ENCODE measurements at regions not wholly inside any gene's neighbourhood (a gene's known extent, or its start where the extent isn't known, plus 50 kb on each side); places are given as distances from the start of the nearest gene placed in this dataset.

DNA sequence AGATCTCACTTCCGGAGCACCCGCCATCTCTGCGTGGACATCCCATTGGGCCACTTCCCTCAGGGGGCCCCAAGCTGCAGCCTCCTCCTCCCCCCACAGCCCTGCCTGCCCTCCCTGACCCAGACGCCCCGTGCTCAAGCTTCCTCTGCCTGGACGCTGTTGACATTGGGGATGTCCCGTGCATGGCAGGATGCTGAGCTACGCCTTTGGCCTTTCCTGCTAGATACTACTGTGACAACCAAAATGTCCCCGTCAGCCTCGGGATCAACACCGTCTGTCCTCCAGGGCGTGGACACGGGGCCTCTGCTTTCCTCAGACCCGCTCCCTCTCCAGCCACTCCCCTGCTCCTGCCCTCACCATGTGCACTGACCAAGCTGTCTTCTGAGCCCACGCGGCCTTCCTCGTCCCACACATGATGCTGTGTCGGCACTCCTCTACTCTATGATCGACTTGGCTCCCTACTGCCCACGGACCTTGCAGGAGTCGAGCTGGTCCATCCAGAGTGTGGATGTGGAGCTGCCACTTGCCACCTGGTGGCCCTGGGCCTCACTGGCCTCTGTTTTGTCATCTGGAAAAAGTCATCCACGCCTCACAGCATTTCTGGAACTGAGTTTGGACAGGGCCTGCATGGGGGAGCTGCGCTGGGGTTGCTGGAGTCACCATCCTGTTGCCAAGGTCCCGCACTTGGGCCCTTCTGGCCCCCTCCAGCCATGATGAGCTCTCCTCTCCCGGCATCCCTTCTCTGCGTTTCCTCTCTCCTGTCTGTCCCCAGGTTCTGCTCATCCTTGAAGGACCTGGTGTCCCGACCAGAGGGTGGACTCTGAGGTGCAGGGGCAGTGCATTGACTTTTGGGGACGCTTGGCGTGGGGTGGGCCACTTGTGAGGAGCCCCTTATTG lies 221.7 kb upstream of the CIBAR2 start:
- Mint-ChIP-seq H3K27me3 (ENCODE audit: low read depth in 3 of 3) (peaks cover 35 to 44% (median 41%) of the 10 kb centered on the region in 3 donors), H3K4me1 (peaks cover 21% of the 10 kb centered on the region), H3K27ac (peak overlapping the region in 2 of 7 donors; percentile 21 to 26), H3K4me3 (peak overlapping the region in 1 of 2 donors; percentile 2), H3K36me3 (no peaks in the 10 kb centered on the region), H3K9me3 (peaks cover 0 to 6% (median 0%) of the 10 kb centered on the region in 7 donors)
- H3K4me3 ChIP-seq (replicated peaks in 1 of 3; ENCODE audit: low read depth in 2 of 3, low read length in 3 of 3), result no peak overlapping the region
- 86% methylated on average over 25 of the region's 29 CpGs for WGBS (ENCODE audit: insufficient coverage)
- no peaks in the 10 kb centered on the region for H3K9me3 ChIP-seq (replicated peaks in 1 of 2; ENCODE audit: control insufficient read depth in 1 of 2, insufficient read depth in 1 of 2, low read length in 2 of 2)
- no peak overlapping the region for H2AFZ ChIP-seq (ENCODE audit: insufficient read depth, low read depth, low read length, poor library complexity, severe bottlenecking)
- peaks cover 13 to 25% of the 10 kb centered on the region in 2 donors for H3K27me3 ChIP-seq (ENCODE audit: control insufficient read depth in 2 of 2, insufficient read depth in 2 of 2, low read length in 2 of 2)
- H4K20me1 ChIP-seq (ENCODE audit: insufficient read depth, low read length), result no peaks in the 10 kb centered on the region
- intact Hi-C loops (cut with micrococcal nuclease), result loop anchor here in 1 of 2 donors (5.0 kb wide), 1 partner anchor 37 kb away; no protein-coding TSS in a partner anchor
- TF ChIP-seq, protein P1, sequence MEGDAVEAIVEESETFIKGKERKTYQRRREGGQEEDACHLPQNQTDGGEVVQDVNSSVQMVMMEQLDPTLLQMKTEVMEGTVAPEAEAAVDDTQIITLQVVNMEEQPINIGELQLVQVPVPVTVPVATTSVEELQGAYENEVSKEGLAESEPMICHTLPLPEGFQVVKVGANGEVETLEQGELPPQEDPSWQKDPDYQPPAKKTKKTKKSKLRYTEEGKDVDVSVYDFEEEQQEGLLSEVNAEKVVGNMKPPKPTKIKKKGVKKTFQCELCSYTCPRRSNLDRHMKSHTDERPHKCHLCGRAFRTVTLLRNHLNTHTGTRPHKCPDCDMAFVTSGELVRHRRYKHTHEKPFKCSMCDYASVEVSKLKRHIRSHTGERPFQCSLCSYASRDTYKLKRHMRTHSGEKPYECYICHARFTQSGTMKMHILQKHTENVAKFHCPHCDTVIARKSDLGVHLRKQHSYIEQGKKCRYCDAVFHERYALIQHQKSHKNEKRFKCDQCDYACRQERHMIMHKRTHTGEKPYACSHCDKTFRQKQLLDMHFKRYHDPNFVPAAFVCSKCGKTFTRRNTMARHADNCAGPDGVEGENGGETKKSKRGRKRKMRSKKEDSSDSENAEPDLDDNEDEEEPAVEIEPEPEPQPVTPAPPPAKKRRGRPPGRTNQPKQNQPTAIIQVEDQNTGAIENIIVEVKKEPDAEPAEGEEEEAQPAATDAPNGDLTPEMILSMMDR (IDR thresholded peaks at IDR 0.05), result no peak
- H3K79me2 ChIP-seq (ENCODE audit: insufficient read depth, low read length), result no peaks in the 10 kb centered on the region
- H3K4me2 ChIP-seq (replicated peaks; ENCODE audit: extremely low read depth, low read length, poor library complexity, severe bottlenecking), result no peak overlapping the region
- no peak overlapping the region for H3K27ac ChIP-seq (ENCODE audit: low read depth in 1 of 2, low read length in 2 of 2)
- DNase-seq, result no peak
- H3K36me3 ChIP-seq (replicated peaks in 1 of 2; ENCODE audit: control insufficient read depth in 1 of 2, insufficient read depth in 2 of 2, low read length in 2 of 2), result no peaks in the 10 kb centered on the region
- no peak overlapping the region for H3K9ac ChIP-seq (ENCODE audit: insufficient read depth, low read length, poor library complexity, severe bottlenecking)
- H3K4me1 ChIP-seq (ENCODE audit: control insufficient read depth in 1 of 2, insufficient read depth in 2 of 2, low read length in 2 of 2), result peaks cover 3 to 8% of the 10 kb centered on the region in 2 donors

DNA sequence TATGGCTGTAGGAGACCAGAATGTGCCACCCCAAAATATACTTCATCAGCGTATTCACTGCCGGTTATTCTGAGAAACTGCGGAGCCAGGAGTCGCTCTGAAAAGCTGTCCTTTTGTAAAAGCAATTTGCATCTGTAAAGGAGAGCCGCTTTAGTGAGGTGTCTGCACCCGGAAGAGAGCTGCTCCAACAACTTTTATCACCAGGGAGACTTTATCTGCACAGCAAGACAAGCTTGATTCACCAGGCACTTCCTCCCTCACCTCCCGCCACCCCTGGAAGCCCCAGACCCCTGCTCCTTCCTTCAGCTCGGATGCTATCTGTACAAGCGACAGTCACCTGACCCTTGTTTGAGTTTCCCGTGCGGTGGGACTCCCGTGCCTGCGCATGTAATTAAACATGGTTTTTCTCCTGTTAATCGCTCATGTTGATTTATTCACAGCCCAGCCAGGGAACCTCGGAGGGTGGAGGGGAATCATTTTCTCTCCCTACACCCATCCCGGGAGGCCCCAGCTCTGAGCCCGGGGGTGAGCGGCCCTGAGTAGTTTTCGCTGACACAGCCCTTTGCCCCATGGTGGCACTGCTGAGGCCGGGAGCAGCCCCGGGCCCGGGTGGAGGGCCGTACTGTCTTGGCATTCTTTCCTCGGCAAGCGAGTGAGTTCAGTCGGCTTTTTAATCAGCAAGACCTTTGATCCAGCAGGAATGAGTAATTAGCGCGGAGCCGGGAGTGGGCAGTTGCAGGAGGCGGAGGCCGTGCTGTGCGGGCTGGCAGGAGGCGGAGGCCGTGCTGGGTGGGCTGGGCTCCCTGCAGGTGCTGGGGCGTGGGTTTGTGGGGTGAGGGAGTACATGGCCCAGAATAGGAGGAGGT lies 222.7 kb upstream of the CIBAR2 start:
- Histone ChIP-seq H3K4me1 (ENCODE audit: control insufficient read depth in 1 of 2, insufficient read depth in 2 of 2, low read length in 2 of 2) (peaks cover 3 to 8% of the 10 kb centered on the region in 2 donors), H3K9ac (ENCODE audit: insufficient read depth, low read length, poor library complexity, severe bottlenecking) (peak overlapping the region; percentile 36), H3K27ac (ENCODE audit: low read depth in 1 of 2, low read length in 2 of 2) (no peak overlapping the region), H3K79me2 (ENCODE audit: insufficient read depth, low read length) (no peaks in the 10 kb centered on the region), H4K20me1 (ENCODE audit: insufficient read depth, low read length) (no peaks in the 10 kb centered on the region), H3K4me3 (replicated peaks in 1 of 3; ENCODE audit: low read depth in 2 of 3, low read length in 3 of 3) (peak overlapping the region in 2 of 3 experiments; percentile 6 to 49), H3K36me3 (replicated peaks in 1 of 2; ENCODE audit: control insufficient read depth in 1 of 2, insufficient read depth in 2 of 2, low read length in 2 of 2) (no peaks in the 10 kb centered on the region), H3K9me3 (replicated peaks in 1 of 2; ENCODE audit: control insufficient read depth in 1 of 2, insufficient read depth in 1 of 2, low read length in 2 of 2) (no peaks in the 10 kb centered on the region), H3K4me2 (replicated peaks; ENCODE audit: extremely low read depth, low read length, poor library complexity, severe bottlenecking) (peak overlapping the region; percentile 57), H3K27me3 (ENCODE audit: control insufficient read depth in 2 of 2, insufficient read depth in 2 of 2, low read length in 2 of 2) (peaks cover 9 to 16% of the 10 kb centered on the region in 2 donors), H2AFZ (ENCODE audit: insufficient read depth, low read depth, low read length, poor library complexity, severe bottlenecking) (peak overlapping the region; percentile 71)
- H3K9me3 Mint-ChIP-seq, result peaks cover 0 to 6% (median 0%) of the 10 kb centered on the region in 7 donors
- intact Hi-C loops (cut with micrococcal nuclease), result loop anchor here in 1 of 2 donors (5.0 kb wide), 1 partner anchor 38 kb away; no protein-coding TSS in a partner anchor
- DNase-seq, result no peak
- peak overlapping the region in 2 of 7 donors; percentile 5 to 20 for H3K27ac Mint-ChIP-seq
- H3K4me1 Mint-ChIP-seq, result peaks cover 18% of the 10 kb centered on the region
- H3K4me3 Mint-ChIP-seq, result peak overlapping the region; percentile 72 to 91
- TF ChIP-seq, protein P1 (IDR thresholded peaks at IDR 0.05), result no peak
- 13% methylated on average over 27 of the region's 35 CpGs for WGBS (ENCODE audit: insufficient coverage)
- peaks cover 28 to 35% (median 32%) of the 10 kb centered on the region in 3 donors for H3K27me3 Mint-ChIP-seq (ENCODE audit: low read depth in 3 of 3)
- H3K36me3 Mint-ChIP-seq, result no peaks in the 10 kb centered on the region

All from CD14-positive monocyte (primary cell).